ENCODE measurements at regions not wholly inside any gene's neighbourhood (a gene's known extent, or its start where the extent isn't known, plus 50 kb on each side); places are given as distances from the start of the nearest gene placed in this dataset.
"Not testable (repeated sequence)": the region's sequence is repeated elsewhere in the genome, so short reads cannot be mapped to it uniquely, and the experiment has no call there.

DNA sequence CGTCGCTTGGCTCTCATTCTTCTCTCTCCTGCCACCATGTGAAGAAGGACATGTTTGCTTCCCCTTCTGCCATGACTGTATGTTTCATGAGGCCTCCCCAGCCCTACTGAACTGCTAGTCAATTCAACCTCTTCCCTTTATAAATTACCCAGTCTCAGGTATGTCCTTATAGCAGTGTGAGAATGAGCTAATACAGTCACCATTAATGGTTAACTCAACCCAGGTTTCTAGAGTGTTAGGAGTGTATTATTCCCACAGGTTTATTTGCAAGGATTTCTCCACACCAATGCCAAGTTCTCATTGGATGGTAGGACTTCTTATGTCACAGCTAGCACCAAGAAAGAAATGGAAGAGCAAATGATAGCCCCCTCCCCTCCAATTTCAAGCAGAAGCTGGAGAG lies 71.9 kb downstream of the DYNAP start:
- TF ChIP-seq ZFX (IDR thresholded peaks at IDR 0.05), result no peak
- TF ChIP-seq, protein P1, sequence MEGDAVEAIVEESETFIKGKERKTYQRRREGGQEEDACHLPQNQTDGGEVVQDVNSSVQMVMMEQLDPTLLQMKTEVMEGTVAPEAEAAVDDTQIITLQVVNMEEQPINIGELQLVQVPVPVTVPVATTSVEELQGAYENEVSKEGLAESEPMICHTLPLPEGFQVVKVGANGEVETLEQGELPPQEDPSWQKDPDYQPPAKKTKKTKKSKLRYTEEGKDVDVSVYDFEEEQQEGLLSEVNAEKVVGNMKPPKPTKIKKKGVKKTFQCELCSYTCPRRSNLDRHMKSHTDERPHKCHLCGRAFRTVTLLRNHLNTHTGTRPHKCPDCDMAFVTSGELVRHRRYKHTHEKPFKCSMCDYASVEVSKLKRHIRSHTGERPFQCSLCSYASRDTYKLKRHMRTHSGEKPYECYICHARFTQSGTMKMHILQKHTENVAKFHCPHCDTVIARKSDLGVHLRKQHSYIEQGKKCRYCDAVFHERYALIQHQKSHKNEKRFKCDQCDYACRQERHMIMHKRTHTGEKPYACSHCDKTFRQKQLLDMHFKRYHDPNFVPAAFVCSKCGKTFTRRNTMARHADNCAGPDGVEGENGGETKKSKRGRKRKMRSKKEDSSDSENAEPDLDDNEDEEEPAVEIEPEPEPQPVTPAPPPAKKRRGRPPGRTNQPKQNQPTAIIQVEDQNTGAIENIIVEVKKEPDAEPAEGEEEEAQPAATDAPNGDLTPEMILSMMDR (conservative IDR thresholded peaks at IDR 0.05), result no peak
- H3K27ac ChIP-seq, result no peak overlapping the region

DNA sequence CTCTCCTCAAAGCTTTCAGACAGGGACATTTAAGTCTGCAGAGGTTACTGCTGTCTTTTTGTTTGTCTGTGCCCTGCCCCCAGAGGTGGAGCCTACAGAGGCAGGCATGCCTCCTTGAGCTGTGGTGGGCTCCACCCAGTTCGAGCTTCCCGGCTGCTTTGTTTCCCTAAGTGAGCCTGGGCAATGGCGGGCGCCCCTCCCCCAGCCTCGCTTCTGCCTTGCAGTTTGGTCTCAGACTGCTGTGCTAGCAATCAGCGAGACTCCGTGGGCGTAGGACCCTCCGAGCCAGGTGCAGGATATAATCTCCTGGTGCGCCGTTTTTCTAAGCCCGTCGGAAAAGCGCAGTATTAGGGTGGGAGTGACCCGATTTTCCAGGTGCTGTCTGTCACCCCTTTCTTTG lies 78.7 kb downstream of the DYNAP start:
- not testable (repeated sequence) for H3K27ac ChIP-seq

DNA sequence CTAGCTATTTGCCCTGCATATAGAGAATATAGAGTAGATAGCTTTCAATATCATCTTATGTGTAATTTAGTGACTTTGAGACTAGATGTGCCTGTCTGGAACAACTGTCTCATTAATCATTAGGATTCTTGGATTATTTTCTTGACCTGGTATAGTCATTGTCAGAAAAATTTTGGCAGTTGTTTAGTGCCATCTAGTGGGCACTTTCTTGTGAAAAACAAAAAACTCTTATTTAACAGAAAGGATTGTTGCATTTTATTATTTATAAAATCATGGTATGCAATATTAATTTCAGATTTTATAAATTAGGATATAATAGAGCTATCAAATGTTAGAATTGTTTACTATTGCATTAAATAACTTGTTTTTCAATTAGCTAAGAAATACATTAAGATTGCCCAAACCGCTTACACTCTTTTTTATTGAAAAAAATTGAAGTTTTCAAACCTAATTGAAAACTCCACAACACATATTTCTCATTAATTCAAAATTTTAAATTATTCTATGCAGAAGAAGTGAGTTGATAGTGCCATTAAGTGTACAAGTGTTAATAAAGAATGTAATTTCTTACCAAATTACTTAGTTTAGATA lies 80.3 kb downstream of the DYNAP start:
- H3K27ac ChIP-seq, result no peak overlapping the region
- TF ChIP-seq ZFX (IDR thresholded peaks at IDR 0.05), result no peak
- TF ChIP-seq, protein P1 (conservative IDR thresholded peaks at IDR 0.05), result peak; percentile 61

DNA sequence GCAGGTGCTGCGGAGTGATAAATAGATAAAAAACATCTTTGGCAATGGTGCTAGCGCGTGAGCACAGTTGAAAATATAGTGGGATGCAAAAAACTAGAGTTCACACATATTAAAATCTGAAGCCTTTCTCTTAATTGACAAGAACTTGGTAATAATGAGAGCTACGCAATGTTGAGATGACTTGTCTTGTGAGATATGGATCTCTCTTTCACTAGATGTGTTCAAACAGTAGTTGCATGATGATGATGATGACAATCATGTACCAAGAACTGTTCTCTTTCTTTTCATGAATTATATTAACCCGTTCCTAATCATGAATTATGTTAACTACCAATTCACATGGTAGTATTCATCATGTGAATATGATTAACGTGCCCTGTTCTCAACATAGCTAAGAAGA lies 81.1 kb downstream of the DYNAP start:
- TF ChIP-seq, protein P1 (conservative IDR thresholded peaks at IDR 0.05), result no peak
- no peak overlapping the region for H3K27ac ChIP-seq

DNA sequence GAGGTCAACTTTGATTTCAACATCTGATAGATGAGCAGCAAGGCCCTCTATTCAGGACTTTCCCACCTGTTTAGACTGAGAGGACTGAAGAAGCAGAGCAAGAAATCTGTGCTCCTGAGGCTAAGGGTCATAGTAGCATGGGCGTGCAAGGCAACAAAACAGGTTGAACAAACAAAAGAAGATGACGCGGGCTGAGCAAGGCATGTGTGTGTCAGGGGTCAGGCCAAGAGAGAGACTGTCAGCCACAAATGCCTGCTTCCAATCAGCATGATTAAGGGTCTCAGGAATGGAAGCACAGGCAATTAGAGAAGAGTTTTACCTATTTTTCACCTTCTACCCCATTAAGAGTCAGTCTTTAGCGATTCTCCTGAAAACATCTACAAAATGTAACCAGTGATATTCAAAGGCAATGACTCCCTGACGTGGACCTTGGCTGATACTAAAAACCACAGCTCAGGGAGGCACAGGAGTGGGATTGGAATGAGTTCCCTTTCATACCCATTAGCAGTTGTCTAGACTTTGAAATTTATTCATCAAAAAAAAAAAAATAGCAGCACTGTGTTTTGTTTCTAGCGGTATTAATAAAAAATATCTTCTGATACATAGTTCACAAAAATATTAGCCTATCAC lies 81.9 kb downstream of the DYNAP start:
- H3K27ac ChIP-seq, result no peak overlapping the region
- no peak for TF ChIP-seq ZFX (IDR thresholded peaks at IDR 0.05)
- TF ChIP-seq, protein P1 (conservative IDR thresholded peaks at IDR 0.05), result no peak

DNA sequence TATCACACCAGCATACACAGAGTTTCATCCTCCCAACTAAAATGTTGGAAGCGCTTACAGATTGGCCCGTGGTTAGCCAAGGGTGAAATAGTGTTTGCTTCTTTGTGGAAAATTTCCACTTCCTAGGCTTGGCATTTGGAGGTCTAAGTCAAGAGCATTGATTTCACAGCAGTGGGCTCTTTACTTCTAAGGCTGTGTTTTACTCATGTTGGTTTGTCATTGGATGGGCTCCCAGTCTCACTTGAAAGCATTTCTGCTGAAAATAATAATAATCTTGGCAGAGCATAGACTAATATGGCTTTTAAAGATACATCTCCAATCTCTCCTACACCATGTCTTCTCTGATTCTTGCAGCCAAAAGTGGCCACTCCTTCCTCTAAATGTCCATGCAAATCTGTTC lies 82.9 kb downstream of the DYNAP start:
- TF ChIP-seq, protein P1 (conservative IDR thresholded peaks at IDR 0.05), result no peak
- TF ChIP-seq ZFX (IDR thresholded peaks at IDR 0.05), result no peak
- H3K27ac ChIP-seq, result no peak overlapping the region

DNA sequence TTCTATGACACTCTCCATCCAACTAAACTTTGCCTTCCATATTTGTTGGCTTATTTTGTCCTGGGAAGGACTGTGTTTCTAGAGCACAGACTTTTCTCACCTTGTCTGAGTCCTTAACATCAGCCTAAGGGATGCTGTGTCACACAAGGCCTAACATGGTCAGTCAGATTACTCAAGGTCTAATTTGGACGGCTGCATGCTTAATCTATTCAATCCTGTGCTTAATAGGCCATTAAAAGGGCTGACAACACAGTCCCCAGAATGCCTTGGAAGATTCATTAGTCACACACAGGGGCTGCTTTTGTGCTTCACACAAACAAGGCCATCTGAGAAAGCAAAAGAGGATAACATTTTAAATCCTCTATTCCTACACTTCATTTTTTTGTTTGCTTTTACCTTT lies 84.0 kb downstream of the DYNAP start:
- TF ChIP-seq, protein P1 (conservative IDR thresholded peaks at IDR 0.05), result no peak
- TF ChIP-seq ZFX (IDR thresholded peaks at IDR 0.05), result no peak
- H3K27ac ChIP-seq, result no peak overlapping the region
